ENCODE measurements at regions not wholly inside any gene's neighbourhood (a gene's known extent, or its start where the extent isn't known, plus 50 kb on each side); places are given as distances from the start of the nearest gene placed in this dataset.

DNA sequence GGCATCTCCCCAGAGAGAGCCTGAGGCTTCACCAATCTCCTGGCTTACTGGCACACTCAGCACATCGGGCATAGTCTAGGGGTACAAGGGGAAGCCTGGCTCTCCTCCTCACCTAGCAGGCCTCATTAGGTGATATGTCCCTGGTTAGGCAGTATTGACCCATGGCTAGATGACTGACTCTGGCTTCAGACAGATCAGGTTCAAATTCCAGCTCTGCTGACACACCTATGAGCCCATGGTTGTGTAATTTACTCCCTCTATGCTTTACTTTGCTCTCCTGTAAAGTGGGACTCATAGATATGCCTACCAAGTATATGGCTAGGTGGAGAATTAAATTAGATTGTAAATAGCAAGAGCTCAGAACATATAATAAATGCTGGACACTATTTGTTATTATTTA, 157.3 kb upstream of the IRX3 start:
- TF ChIP-seq, protein P1, sequence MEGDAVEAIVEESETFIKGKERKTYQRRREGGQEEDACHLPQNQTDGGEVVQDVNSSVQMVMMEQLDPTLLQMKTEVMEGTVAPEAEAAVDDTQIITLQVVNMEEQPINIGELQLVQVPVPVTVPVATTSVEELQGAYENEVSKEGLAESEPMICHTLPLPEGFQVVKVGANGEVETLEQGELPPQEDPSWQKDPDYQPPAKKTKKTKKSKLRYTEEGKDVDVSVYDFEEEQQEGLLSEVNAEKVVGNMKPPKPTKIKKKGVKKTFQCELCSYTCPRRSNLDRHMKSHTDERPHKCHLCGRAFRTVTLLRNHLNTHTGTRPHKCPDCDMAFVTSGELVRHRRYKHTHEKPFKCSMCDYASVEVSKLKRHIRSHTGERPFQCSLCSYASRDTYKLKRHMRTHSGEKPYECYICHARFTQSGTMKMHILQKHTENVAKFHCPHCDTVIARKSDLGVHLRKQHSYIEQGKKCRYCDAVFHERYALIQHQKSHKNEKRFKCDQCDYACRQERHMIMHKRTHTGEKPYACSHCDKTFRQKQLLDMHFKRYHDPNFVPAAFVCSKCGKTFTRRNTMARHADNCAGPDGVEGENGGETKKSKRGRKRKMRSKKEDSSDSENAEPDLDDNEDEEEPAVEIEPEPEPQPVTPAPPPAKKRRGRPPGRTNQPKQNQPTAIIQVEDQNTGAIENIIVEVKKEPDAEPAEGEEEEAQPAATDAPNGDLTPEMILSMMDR (IDR thresholded peaks at IDR 0.05; ENCODE audit: insufficient read depth, low read depth, low read length) = no peak
- DNase-seq (ENCODE audit: low read depth) = no peak
- H3K4me3 ChIP-seq (ENCODE audit: low read depth, low read length) = no peak overlapping the region
- ChIA-PET POLR2A (no interaction called here), CTCF (interaction anchor here (1.0 kb wide), 2 partner anchors 13 to 18 kb away, joined by 3 read pairs; no protein-coding TSS in a partner anchor)
- H3K36me3 ChIP-seq (ENCODE audit: control insufficient read depth, insufficient read depth, low read length) = no peaks in the 10 kb centered on the region
- H3K27me3 ChIP-seq (ENCODE audit: control insufficient read depth, insufficient read depth, low read length) = peaks cover 7% of the 10 kb centered on the region

DNA sequence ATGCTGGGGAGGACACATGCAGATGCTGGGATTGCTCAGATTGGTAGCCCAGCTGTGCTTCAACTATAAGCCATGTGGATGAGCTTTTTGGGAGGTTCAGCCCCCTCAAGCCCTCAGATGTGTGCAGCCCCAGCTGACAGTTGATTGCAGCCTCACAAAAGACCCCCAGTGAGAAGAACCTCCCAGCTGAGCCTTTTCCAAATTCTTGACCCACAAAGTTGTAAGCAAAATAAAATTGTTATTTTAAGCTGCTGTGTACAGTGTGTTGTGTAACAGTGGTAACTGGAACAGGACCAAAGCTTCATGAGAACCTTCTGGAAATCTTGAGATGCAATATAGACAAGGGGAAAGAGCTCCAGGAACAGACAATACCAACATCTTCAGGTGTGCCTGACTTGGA, 156.8 kb upstream of the IRX3 start:
- ChIA-PET CTCF (interaction anchor here (1.0 to 1.4 kb wide), 3 partner anchors 11 to 17 kb away, joined by 3 to 5 read pairs (median 3); no protein-coding TSS in a partner anchor), POLR2A (no interaction called here)
- no peak overlapping the region for H3K4me3 ChIP-seq (ENCODE audit: low read depth, low read length)
- peaks cover 8% of the 10 kb centered on the region for H3K27me3 ChIP-seq (ENCODE audit: control insufficient read depth, insufficient read depth, low read length)
- no peaks in the 10 kb centered on the region for H3K36me3 ChIP-seq (ENCODE audit: control insufficient read depth, insufficient read depth, low read length)
- DNase-seq (ENCODE audit: low read depth) = no peak
- TF ChIP-seq, protein P1 (IDR thresholded peaks at IDR 0.05; ENCODE audit: insufficient read depth, low read depth, low read length) = no peak

DNA sequence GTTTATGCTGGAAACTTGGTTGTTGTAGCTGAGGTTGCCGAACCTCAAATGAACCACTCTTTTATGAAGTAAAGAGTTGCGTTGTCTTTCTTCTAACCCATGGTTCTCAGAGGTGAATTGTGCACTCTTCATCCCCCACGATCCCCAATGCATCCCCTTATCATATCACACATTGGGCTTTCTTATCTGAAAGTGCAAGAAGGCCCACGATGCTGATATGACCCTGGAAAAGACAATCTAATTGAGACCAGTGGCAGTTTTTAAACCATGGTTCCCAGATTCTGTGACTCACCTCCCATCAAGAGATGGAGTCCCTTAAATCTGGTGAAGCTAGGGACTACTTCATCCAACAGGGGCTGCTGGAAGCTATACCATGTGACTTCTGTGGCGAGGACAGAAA, 156.3 kb upstream of the IRX3 start:
- Histone ChIP-seq H3K27me3 (ENCODE audit: control insufficient read depth, insufficient read depth, low read length) (peaks cover 13% of the 10 kb centered on the region), H3K36me3 (ENCODE audit: control insufficient read depth, insufficient read depth, low read length) (no peaks in the 10 kb centered on the region), H3K4me3 (ENCODE audit: low read depth, low read length) (no peak overlapping the region)
- TF ChIP-seq, protein P1 (IDR thresholded peaks at IDR 0.05; ENCODE audit: insufficient read depth, low read depth, low read length) = no peak
- ChIA-PET CTCF (interaction anchor here (1.0 to 1.4 kb wide), 3 partner anchors 12 to 18 kb away, joined by 3 to 5 read pairs (median 3); no protein-coding TSS in a partner anchor), POLR2A (no interaction called here)
- DNase-seq (ENCODE audit: low read depth) = no peak

DNA sequence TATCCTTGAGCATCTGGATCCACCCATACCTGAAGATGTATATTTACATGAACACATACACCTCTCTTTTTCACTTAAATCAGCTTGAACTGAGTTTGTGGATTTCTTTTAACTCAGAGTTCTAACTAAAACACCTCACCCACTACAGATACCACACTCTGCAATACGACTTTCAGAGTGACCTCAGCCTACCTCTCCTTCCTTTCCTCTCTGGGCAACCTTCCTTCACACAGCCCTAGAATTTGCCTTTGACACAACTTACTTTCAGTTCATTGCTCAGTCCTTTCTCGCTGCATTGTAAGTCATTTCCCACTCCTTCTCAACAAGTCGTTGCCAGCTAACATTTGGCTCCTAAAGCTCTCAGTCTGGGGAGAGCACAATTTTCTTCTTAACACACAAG, 151.9 kb upstream of the IRX3 start:
- H3K27me3 ChIP-seq (ENCODE audit: control insufficient read depth, insufficient read depth, low read length) = peaks cover 17% of the 10 kb centered on the region
- CTCF ChIA-PET = interaction anchor here (0.7 to 1.6 kb wide), 3 partner anchors 8 to 23 kb away, joined by 3 to 4 read pairs (median 3); no protein-coding TSS in a partner anchor
- no peaks in the 10 kb centered on the region for H3K36me3 ChIP-seq (ENCODE audit: control insufficient read depth, insufficient read depth, low read length)
- no peak for DNase-seq (ENCODE audit: low read depth)
- TF ChIP-seq, protein P1 (IDR thresholded peaks at IDR 0.05; ENCODE audit: insufficient read depth, low read depth, low read length) = no peak
- POLR2A ChIA-PET = no interaction called here
- H3K4me3 ChIP-seq (ENCODE audit: low read depth, low read length) = no peak overlapping the region

DNA sequence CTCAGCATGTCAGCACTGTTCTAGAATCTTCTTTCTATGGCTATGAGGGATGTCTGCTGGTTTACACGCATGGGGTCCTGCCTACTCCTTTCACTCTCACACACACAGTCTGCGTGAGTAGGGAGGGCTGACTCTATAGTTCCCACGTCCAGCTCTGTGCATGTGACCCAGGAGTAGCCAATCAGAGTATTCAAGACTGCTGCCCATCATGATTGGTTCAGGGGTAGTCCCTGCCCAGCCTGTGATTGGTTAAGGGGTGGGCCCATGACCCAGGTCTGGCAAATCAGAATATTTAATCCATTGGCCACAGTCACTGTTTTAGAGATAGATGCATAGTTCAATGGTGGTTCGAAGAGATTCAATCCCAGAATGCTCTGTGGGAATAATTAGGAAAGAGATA, 151.3 kb upstream of the IRX3 start:
- ChIA-PET POLR2A (no interaction called here), CTCF (interaction anchor here (0.7 kb wide), 1 partner anchor 9 kb away, joined by 3 read pairs; no protein-coding TSS in a partner anchor)
- no peak overlapping the region for H3K4me3 ChIP-seq (ENCODE audit: low read depth, low read length)
- H3K27me3 ChIP-seq (ENCODE audit: control insufficient read depth, insufficient read depth, low read length) = peaks cover 17% of the 10 kb centered on the region
- no peaks in the 10 kb centered on the region for H3K36me3 ChIP-seq (ENCODE audit: control insufficient read depth, insufficient read depth, low read length)
- DNase-seq (ENCODE audit: low read depth) = no peak
- TF ChIP-seq, protein P1 (IDR thresholded peaks at IDR 0.05; ENCODE audit: insufficient read depth, low read depth, low read length) = no peak

Measured in BJ (cell line).